GM18508 (cell line): ENCODE measurements at regions not wholly inside any gene's neighbourhood (a gene's known extent, or its start where the extent isn't known, plus 50 kb on each side); places are given as distances from the start of the nearest gene placed in this dataset.
"Not testable (repeated sequence)": the region's sequence is repeated elsewhere in the genome, so short reads cannot be mapped to it uniquely, and the experiment has no call there.

Source experiments
- ATAC-seq: cut with Tn5 transposase; IDR thresholded peaks from one replicate; pipeline ENCODE4 v1.9.1; 2021; ENCODE audit warnings: moderate number of reproducible peaks; ENCODE audit not compliant: insufficient read depth, unreplicated experiment

DNA sequence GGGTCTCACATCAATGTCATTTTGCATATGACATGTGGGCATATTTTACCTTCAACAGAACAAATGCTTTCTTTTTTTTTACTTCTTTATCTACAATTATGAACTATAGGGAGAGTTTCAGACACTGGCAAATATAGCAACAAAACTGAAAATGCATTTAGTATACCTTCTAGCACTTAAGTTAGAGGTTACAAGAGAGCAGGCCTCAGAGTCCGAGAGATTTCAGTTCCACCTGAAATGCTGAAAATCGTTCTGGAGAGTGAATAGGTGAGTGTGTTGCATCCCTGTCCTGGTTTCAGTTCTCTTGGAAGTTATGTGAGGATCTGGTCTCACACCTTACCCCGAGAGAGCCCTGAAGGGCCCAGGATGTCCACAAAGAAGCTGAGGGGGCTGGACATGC is 337.8 kb upstream of the FRG1 start:
- not testable (repeated sequence) for ATAC-seq

- ATAC-seq = not testable (repeated sequence)
Observed at GRCh38 chr4:189610571-189610970, 330.1 kb upstream of the FRG1 start.

- ATAC-seq = no peak
Observed at GRCh38 chr4:189613207-189613606, 327.5 kb upstream of the FRG1 start.

DNA sequence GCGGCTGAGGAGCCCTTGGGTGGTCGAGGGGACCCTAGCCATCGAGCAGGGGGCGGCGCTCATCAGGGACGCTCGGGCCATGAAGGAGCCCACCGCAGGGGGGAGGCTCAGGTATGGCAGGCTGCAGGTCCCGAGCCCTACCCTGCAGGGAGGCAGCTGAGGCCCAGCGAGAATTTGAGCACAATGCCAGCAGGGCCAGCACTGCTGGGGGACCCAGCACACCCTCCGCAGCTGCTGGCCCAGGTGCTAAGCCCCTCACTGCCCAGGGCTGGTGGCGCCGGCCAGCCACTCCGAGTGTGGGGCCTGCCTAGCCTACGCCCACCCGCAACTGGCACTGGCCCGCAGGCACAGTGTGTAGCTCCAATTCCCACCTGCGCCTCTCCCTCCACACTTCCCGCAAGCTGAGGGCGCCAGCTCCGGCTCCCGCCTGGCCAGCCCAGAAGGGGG is 325.4 kb upstream of the FRG1 start:
- no peak for ATAC-seq

GRCh38 chr4:189617741-189618140 is 322.9 kb upstream of the FRG1 start:
- not testable (repeated sequence) for ATAC-seq

- ATAC-seq = not testable (repeated sequence)
Observed at GRCh38 chr4:189619441-189620250, 321.0 kb upstream of the FRG1 start.

- ATAC-seq = not testable (repeated sequence)
Observed at GRCh38 chr4:189622574-189622973, 318.1 kb upstream of the FRG1 start.

DNA sequence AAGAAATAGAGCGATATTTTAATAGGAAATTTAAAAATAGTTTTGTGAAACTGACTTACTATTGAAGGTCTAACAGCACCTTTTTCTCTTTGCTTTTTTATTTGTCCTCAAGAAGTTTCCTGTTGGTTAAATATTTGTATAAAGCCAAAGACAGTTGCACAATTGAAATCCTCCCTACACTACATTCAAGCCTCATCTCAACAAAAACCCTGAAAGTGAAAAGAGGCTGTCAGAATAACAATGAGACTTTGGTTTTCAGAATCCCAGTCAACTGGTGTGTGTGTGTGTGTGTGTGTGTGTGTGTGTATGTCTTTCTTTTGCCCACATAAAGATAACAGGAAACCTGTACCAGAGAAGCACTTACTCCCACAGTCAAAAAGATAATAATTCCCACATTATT is 313.6 kb upstream of the FRG1 start:
- ATAC-seq = not testable (repeated sequence)

- not testable (repeated sequence) for ATAC-seq
Observed at GRCh38 chr4:189629733-189630132, 310.9 kb upstream of the FRG1 start.

DNA sequence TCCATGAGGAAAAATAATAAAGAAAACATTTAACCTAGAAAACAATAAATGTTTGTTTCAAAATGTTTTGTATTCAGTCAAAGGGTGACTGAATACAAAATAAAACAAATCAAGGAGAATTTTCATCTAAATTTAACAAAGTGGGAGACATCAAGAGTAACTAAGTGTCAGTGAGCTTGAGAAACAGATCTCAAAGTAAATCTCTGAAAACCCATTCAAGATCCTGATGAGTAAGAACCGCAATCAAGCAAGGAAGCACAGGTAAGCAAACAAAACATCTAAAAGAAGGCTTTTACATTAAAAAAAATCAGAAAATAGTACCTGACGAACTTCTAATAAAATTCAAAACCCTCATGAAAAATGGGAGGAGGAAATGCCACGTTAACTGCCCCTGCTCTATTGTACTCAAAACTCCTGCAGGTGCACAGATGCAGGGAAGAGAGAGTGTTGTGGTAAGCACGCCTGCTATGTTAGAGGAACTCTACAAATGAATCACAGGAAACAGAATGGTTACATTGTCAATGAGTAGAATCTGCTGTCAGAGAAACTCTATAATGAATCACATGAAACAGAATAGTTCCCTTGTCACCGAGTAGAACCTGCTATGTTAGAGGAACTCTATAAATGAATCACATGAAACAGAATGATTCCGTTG is 309.6 kb upstream of the FRG1 start:
- ATAC-seq = peak; percentile 77

GRCh38 chr4:189631568-189631916 is 309.1 kb upstream of the FRG1 start:
- not testable (repeated sequence) for ATAC-seq

- not testable (repeated sequence) for ATAC-seq
Observed at GRCh38 chr4:189650436-189650835, 290.2 kb upstream of the FRG1 start.

DNA sequence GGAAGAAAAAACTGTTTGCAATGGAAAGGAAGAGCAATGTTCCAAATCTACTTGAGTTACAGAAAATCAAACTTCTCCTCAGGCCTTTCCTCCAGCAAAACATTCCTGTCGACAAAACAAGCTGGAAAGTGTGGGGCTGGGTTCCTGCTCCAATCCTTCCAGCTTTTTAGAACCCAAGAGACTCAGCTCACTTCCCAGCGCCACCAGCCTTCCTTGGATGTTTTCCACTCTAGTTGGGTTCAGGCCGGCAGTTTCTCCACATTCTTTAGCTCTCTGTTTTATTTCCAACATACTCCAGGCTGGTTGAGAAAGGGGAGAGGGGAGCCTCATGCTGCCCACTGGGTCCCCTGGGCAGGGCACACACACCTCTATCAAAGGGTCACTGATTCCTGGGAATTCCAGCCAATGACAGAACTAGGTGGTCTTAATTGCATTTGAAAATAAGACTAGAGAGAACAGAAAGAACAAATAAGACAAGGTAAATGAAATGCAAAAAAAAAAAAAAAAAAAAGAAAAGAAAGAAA is 287.5 kb upstream of the FRG1 start:
- not testable (repeated sequence) for ATAC-seq

GRCh38 chr4:189653983-189654382 is 286.7 kb upstream of the FRG1 start:
- not testable (repeated sequence) for ATAC-seq

DNA sequence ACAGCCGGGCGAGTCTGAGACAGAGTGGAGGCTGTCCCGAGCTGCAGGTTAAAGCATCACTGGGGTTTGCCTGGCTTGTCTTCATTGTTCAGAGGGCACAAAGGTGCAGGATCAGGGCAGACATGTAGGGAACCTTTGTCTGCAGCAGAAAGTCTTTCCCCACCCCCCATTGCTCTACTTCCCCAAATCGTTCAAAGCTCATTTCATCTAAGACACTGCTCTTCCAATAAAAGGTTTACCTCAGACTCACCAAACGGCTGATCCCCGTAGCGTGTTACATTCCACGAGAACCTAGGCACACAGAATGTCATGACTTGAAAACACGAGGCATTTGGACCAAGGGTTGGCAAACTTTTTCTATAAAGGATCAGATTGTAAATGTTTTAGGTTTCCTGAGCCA is 286.3 kb upstream of the FRG1 start:
- ATAC-seq = not testable (repeated sequence)

DNA sequence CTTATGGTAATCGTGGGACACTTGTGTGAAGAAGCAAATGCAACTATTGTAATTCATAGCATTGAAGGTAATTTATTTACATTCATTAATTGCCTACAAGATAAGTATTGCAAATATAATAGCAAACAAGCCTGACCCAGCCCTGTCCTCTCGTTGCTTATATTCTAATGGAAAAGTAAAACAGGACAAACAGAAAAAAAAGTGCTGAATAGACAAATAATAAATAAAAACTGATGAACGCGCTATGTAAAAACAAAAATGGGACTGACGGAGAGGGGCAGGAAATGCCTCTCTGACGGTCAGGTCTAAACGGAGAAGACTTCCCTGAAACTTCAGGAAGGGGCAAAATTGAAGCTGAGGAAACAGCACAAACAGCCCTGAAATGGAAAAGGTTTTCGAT is 284.9 kb upstream of the FRG1 start:
- not testable (repeated sequence) for ATAC-seq

DNA sequence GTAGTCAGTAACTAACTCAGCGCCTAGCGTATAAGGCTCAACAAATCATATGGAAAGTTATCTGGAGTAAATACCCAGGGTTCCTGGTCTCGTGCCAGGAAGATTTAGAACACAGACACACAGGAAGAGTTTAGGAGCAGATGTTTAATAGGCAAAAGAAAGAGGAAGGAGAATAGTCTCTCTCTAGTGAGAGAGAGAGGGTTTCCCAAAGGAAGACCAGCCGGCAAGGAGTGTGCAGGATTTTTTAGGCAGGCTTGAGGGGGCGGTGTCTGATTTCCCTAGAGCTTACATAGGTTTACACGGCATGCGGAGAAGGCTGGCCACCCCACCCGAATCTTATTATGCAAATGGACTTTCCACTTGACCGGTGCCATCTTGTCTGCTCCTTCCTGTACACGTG is 284.0 kb upstream of the FRG1 start:
- no peak for ATAC-seq

GRCh38 chr4:189658259-189658658 is 282.4 kb upstream of the FRG1 start:
- ATAC-seq = not testable (repeated sequence)

GRCh38 chr4:189658831-189659230 is 281.8 kb upstream of the FRG1 start:
- not testable (repeated sequence) for ATAC-seq

DNA sequence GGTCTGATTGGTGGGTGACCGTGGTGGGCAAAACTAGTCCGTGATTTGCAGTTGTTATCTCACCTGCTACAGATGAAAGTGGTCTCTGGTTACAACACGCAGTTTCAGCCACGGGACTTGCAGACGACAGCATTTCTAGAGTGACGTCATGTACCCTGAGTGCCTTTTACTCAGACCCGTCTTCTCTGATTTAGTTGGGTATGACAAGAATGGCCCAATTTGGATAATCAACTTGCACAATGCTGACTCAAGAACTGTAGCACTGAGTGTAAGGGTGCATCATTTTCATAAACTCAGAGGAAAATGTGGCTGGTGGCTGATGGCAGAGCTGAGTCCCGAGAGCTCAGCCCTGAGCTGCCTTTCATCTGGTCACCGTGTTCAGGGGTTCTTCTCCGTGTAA is 281.4 kb upstream of the FRG1 start:
- ATAC-seq = no peak

DNA sequence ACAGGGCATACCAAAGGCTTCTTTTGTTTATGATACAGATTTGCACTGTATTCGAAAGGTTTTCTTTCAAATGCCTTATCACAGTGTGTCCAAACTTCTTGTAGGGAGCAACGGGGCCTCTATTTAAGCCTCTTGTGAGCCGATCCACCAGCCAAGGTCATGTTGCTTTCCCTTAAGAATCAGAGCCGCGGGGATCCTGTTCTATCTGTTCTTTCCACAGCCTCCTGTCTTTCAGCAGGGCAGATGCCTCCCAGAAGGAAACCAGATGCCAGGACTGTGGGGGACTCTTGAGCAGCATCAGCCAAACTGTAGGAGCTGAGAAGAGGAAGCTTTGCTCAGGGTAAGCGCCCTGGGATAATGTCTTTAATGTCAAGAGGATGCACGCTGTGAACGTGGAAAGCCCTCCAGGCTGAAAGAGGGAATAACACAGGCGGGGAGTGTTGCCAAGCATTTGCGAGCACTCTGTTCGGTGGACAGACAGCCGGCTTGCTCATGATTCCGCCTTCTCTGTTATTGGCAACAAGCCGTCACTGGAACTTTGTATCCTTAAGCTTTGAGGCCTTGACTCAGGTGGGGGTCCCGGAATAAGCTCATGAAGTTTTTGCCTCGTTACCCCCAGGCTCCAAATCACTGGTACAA is 279.8 kb upstream of the FRG1 start:
- ATAC-seq = no peak
